H1 (cell line): ENCODE measurements at regions not wholly inside any gene's neighbourhood (a gene's known extent, or its start where the extent isn't known, plus 50 kb on each side); places are given as distances from the start of the nearest gene placed in this dataset.
A peak's percentile ranks its signal among the peaks of the same experiment; 100 is the strongest.

Experiments
- CTCF ChIA-PET: fragments of 300-600 bp; sonication (Branson Sonifier 250); formaldehyde crosslinking; loops from one replicate; lab custom pipeline; 2021; ENCODE audit not compliant: partially characterized antibody; lab: Charles Lee
- POLR2A ChIA-PET: fragments of 300-600 bp; sonication (Branson Sonifier 250); formaldehyde crosslinking; loops from one replicate; lab custom pipeline; 2021; ENCODE audit warnings: inconsistent platforms; ENCODE audit not compliant: partially characterized antibody; lab: Charles Lee
- DNase-seq, 2 experiments: peaks; one replicate each; pipeline versions ENCODE4 v3.0.0 to v3.0.0-alpha.2; 2010 to 2022; ENCODE audit warnings: low spot score in 2 of 2, low read depth in 1 of 2, mixed read lengths in 1 of 2
- FAIRE-seq: peaks from 2 replicates; lab custom pipeline; 2011; peaks lifted over from hg19 to GRCh38; lab: Jason Lieb, UNC
- H2AFZ ChIP-seq: 2 replicates; pipeline ENCODE4 v1.8.1; 2012; ENCODE audit warnings: low read length, inconsistent platforms
- H2AK5ac ChIP-seq: 2 replicates; pipeline ENCODE4 v1.6.1; 2013; ENCODE audit warnings: low read depth, low read length
- H2BK120ac ChIP-seq: replicated peaks from 2 replicates; pipeline ENCODE3; 2013; ENCODE audit warnings: low read depth, low read length, inconsistent platforms
- H2BK12ac ChIP-seq: 2 replicates; pipeline ENCODE4 v1.6.1; 2013; ENCODE audit warnings: low read depth, low read length
- H2BK15ac ChIP-seq: 2 replicates; pipeline ENCODE4 v1.6.1; 2013; ENCODE audit warnings: low read length
- H2BK20ac ChIP-seq: 2 replicates; pipeline ENCODE4 v1.6.1; 2013; ENCODE audit warnings: low read length
- H2BK5ac ChIP-seq: 2 replicates; pipeline ENCODE4 v1.6.1; 2013; ENCODE audit warnings: low read depth, low read length
- H3K14ac ChIP-seq: 2 replicates; pipeline ENCODE4 v1.6.1; 2013; ENCODE audit warnings: inconsistent platforms; ENCODE audit not compliant: insufficient read length
- H3K18ac ChIP-seq: 2 replicates; pipeline ENCODE4 v1.6.1; 2013; ENCODE audit warnings: low read length; ENCODE audit errors: extremely low read depth
- H3K23ac ChIP-seq: 2 replicates; pipeline ENCODE4 v1.6.1; 2013; ENCODE audit warnings: inconsistent platforms; ENCODE audit not compliant: insufficient read length
- H3K23me2 ChIP-seq: 2 replicates; pipeline ENCODE4 v1.6.1; 2013; ENCODE audit warnings: low read depth, low read length
- H3K27ac ChIP-seq: 2 replicates; pipeline ENCODE4 v1.6.1; 2011; ENCODE audit warnings: low read depth, low read length, inconsistent platforms
- H3K27me3 ChIP-seq, 4 experiments: replicated peaks in 1 of 4; 1 replicate in 1 of 4; 2 replicates in 3 of 4; pipeline versions ENCODE4 v1.6.1 to v1.8.1; 2011 to 2013; ENCODE audit warnings: low read length in 3 of 4, mild to moderate bottlenecking in 3 of 4, inconsistent platforms in 2 of 4, mixed read lengths in 2 of 4, moderate library complexity in 1 of 4; ENCODE audit not compliant: control insufficient read depth in 3 of 4, insufficient read depth in 3 of 4; ENCODE audit errors: extremely low read depth in 1 of 4
- H3K36me3 ChIP-seq, 4 experiments: 2 replicates each; pipeline versions ENCODE4 v1.6.1 to v1.8.1; 2011 to 2013; ENCODE audit warnings: mild to moderate bottlenecking in 4 of 4, low read length in 3 of 4, moderate library complexity in 2 of 4, control low read depth in 1 of 4, inconsistent platforms in 1 of 4; ENCODE audit not compliant: insufficient read depth in 4 of 4, control insufficient read depth in 2 of 4
- H3K4ac ChIP-seq: replicated peaks from 2 replicates; pipeline ENCODE3; 2013; ENCODE audit warnings: low read length, low read depth, mixed read lengths, inconsistent platforms; ENCODE audit not compliant: insufficient read length
- H3K4me1 ChIP-seq, 4 experiments: replicated peaks in 1 of 4; 1 replicate in 1 of 4; 2 replicates in 3 of 4; pipeline versions ENCODE4 v1.6.1 to v1.8.1; 2011 to 2013; ENCODE audit warnings: low read length in 3 of 4, inconsistent platforms in 2 of 4, mixed read lengths in 1 of 4; ENCODE audit not compliant: insufficient read depth in 4 of 4, control insufficient read depth in 3 of 4
- H3K4me2 ChIP-seq, 2 experiments: 2 replicates each; pipeline versions ENCODE4 v1.6.1 to v1.8.1; 2011 to 2013; ENCODE audit warnings: low read depth in 2 of 2, low read length in 2 of 2, control low read depth in 1 of 2, inconsistent platforms in 1 of 2, mild to moderate bottlenecking in 1 of 2; ENCODE audit not compliant: insufficient read depth in 1 of 2
- H3K4me3 ChIP-seq, 4 experiments: fragments of 200-600, 300-600 bp in 1 of 4; sonication (generic), shearing (Covaris generic), sonication (Bioruptor Twin) in 1 of 4; 2 replicates each; pipeline versions ENCODE4 v1.5.1 to v1.8.1; 2011 to 2016; ENCODE audit warnings: low read length in 4 of 4, low read depth in 3 of 4, control low read depth in 2 of 4, inconsistent platforms in 2 of 4, mild to moderate bottlenecking in 2 of 4, mixed read lengths in 1 of 4, moderate library complexity in 1 of 4; ENCODE audit not compliant: insufficient read depth in 2 of 4; ENCODE audit errors: extremely low read depth in 1 of 4
- H3K56ac ChIP-seq: replicated peaks from 2 replicates; pipeline ENCODE3; 2013; ENCODE audit warnings: low read depth, mild to moderate bottlenecking, mixed read lengths, low read length, inconsistent platforms; ENCODE audit not compliant: insufficient read length
- H3K79me1 ChIP-seq: 2 replicates; pipeline ENCODE4 v1.6.1; 2013; ENCODE audit warnings: low read depth, low read length, control low read depth
- H3K79me2 ChIP-seq, 2 experiments: 2 replicates each; pipeline versions ENCODE4 v1.6.1 to v1.8.1; 2012 to 2013; ENCODE audit warnings: low read length in 2 of 2, mild to moderate bottlenecking in 2 of 2, inconsistent platforms in 1 of 2; ENCODE audit not compliant: insufficient read depth in 2 of 2, control insufficient read depth in 1 of 2
- H3K9ac ChIP-seq, 4 experiments: replicated peaks in 1 of 4; 1 replicate in 1 of 4; 2 replicates in 3 of 4; pipeline versions ENCODE4 v1.6.1 to v1.8.1; 2011 to 2013; ENCODE audit warnings: low read depth in 3 of 4, low read length in 3 of 4, control low read depth in 2 of 4, mild to moderate bottlenecking in 2 of 4, moderate library complexity in 2 of 4, inconsistent platforms in 1 of 4; ENCODE audit errors: extremely low read depth in 1 of 4
- H3K9me3 ChIP-seq, 2 experiments: 2 replicates each; pipeline versions ENCODE4 v1.6.1 to v1.8.1; 2012 to 2013; ENCODE audit warnings: mild to moderate bottlenecking in 2 of 2, moderate library complexity in 2 of 2, control low read depth in 1 of 2, inconsistent platforms in 1 of 2, low read depth in 1 of 2, low read length in 1 of 2, mixed read lengths in 1 of 2; ENCODE audit not compliant: insufficient read depth in 2 of 2
- H4K20me1 ChIP-seq, 2 experiments: replicated peaks in 1 of 2; 2 replicates each; pipeline versions ENCODE3 to v1.8.1; 2011 to 2013; ENCODE audit warnings: inconsistent platforms in 2 of 2, low read length in 2 of 2, mild to moderate bottlenecking in 1 of 2; ENCODE audit not compliant: insufficient read depth in 2 of 2, control insufficient read depth in 1 of 2
- H4K5ac ChIP-seq: 2 replicates; pipeline ENCODE4 v1.6.1; 2013; ENCODE audit warnings: low read length, low read depth, mixed read lengths, inconsistent platforms; ENCODE audit not compliant: insufficient read length
- H4K8ac ChIP-seq: 2 replicates; pipeline ENCODE4 v1.8.0; 2013; ENCODE audit warnings: mild to moderate bottlenecking, moderate library complexity, low read length, inconsistent platforms; ENCODE audit not compliant: insufficient read depth; ENCODE audit errors: extremely low read depth
- H4K91ac ChIP-seq: replicated peaks from 2 replicates; pipeline ENCODE3; 2013; ENCODE audit warnings: low read length, mixed read lengths, inconsistent platforms; ENCODE audit not compliant: insufficient read length
- RAD21 ChIP-seq, 2 experiments: IDR thresholded peaks in 1 of 2; conservative IDR thresholded peaks in 1 of 2; 2 replicates each; pipeline ENCODE4 v1.6.1; 2011; ENCODE audit warnings: low read depth in 2 of 2, low read length in 2 of 2, improper control_type of control experiment in 1 of 2, inconsistent platforms in 1 of 2, mild to moderate bottlenecking in 1 of 2, moderate library complexity in 1 of 2
- RFX5 ChIP-seq: IDR thresholded peaks from 2 replicates; pipeline ENCODE4 v1.6.1; 2011; ENCODE audit warnings: low read depth, low read length, improper control_type of control experiment, borderline replicate concordance
- SIN3A ChIP-seq, 2 experiments: IDR thresholded peaks in 1 of 2; conservative IDR thresholded peaks in 1 of 2; 2 replicates each; pipeline ENCODE4 v1.6.1; 2011 to 2012; ENCODE audit warnings: low read length in 2 of 2, improper control_type of control experiment in 1 of 2, low read depth in 1 of 2, mild to moderate bottlenecking in 1 of 2
- WGBS, 2 experiments: shearing (Covaris generic) in 1 of 2; methylation state at CpG; one replicate each; pipeline versions ENCODE4 v1.1.6 to v1.1.7; 2013 to 2015; ENCODE audit warnings: low lambda C conversion rate in 2 of 2, mixed read lengths in 2 of 2, inconsistent platforms in 1 of 2, low coverage in 1 of 2, missing lambda C conversion rate in 1 of 2; ENCODE audit not compliant: insufficient replicate concordance in 2 of 2, insufficient coverage in 1 of 2, insufficient read length in 1 of 2; ENCODE audit errors: extremely low coverage in 1 of 2, missing lambda C conversion rate in 1 of 2; 5-methylcytosine and 5-hydroxymethylcytosine counted together
- TF ChIP-seq, protein P1 (sequence below), 3 experiments: IDR thresholded peaks; 1 replicate in 2 of 3; 2 replicates in 1 of 3; pipeline versions ENCODE4 v1.5.1 to v1.6.1; 2011; ENCODE audit warnings: low read length in 3 of 3, mild to moderate bottlenecking in 3 of 3, inconsistent platforms in 2 of 3, low read depth in 1 of 3, moderate library complexity in 1 of 3; ENCODE audit not compliant: insufficient read depth in 1 of 3; ENCODE audit errors: control extremely low read depth in 1 of 3
- TF ChIP-seq, protein P2 (sequence below): IDR thresholded peaks from 2 replicates; pipeline ENCODE4 v1.6.1; 2012; ENCODE audit warnings: low read length, inconsistent platforms

GRCh38 chr7:130896051-130896881 is 162.3 kb upstream of the KLF14 start:
- no peak overlapping the region for H3K14ac ChIP-seq
- H3K23ac ChIP-seq = no peak overlapping the region
- H4K91ac ChIP-seq = no peak overlapping the region
- WGBS, 2 experiments = 90% methylated on average over 13 of the region's 13 CpGs; no CpG with 5 or more reads in 1 of the 2 experiments
- no peak overlapping the region for H2BK120ac ChIP-seq
- H3K79me2 ChIP-seq = no peaks in the 10 kb centered on the region
- no peak for DNase-seq
- H3K23me2 ChIP-seq = no peaks in the 10 kb centered on the region
- TF ChIP-seq RFX5 (0 out of 2 replicates have a peak, but pooled peaks have one; percentile 10), SIN3A (conservative IDR thresholded peaks at IDR 0.05 in 1 of 2, IDR thresholded peaks at IDR 0.05 in 1 of 2; ENCODE audit: low read depth in 1 of 2, low read length in 2 of 2) (no peak), RAD21 (IDR thresholded peaks at IDR 0.05 in 1 of 2, conservative IDR thresholded peaks at IDR 0.05 in 1 of 2; ENCODE audit: low read depth in 2 of 2, low read length in 2 of 2) (0 out of 4 replicates have a peak, but pooled peaks of 1 of the 2 experiments have one; percentile 7)
- TF ChIP-seq, protein P1, sequence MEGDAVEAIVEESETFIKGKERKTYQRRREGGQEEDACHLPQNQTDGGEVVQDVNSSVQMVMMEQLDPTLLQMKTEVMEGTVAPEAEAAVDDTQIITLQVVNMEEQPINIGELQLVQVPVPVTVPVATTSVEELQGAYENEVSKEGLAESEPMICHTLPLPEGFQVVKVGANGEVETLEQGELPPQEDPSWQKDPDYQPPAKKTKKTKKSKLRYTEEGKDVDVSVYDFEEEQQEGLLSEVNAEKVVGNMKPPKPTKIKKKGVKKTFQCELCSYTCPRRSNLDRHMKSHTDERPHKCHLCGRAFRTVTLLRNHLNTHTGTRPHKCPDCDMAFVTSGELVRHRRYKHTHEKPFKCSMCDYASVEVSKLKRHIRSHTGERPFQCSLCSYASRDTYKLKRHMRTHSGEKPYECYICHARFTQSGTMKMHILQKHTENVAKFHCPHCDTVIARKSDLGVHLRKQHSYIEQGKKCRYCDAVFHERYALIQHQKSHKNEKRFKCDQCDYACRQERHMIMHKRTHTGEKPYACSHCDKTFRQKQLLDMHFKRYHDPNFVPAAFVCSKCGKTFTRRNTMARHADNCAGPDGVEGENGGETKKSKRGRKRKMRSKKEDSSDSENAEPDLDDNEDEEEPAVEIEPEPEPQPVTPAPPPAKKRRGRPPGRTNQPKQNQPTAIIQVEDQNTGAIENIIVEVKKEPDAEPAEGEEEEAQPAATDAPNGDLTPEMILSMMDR (IDR thresholded peaks at IDR 0.05; ENCODE audit: control extremely low read depth in 1 of 3, insufficient read depth in 1 of 3, low read depth in 1 of 3, low read length in 3 of 3) = peak in 2 of 3 experiments; percentile 31 to 61; a peak in 2 of 4 replicates
- TF ChIP-seq, protein P2, sequence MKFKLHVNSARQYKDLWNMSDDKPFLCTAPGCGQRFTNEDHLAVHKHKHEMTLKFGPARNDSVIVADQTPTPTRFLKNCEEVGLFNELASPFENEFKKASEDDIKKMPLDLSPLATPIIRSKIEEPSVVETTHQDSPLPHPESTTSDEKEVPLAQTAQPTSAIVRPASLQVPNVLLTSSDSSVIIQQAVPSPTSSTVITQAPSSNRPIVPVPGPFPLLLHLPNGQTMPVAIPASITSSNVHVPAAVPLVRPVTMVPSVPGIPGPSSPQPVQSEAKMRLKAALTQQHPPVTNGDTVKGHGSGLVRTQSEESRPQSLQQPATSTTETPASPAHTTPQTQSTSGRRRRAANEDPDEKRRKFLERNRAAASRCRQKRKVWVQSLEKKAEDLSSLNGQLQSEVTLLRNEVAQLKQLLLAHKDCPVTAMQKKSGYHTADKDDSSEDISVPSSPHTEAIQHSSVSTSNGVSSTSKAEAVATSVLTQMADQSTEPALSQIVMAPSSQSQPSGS = no peak
- H3K36me3 ChIP-seq = no peaks in the 10 kb centered on the region
- no peak overlapping the region for H3K9ac ChIP-seq
- no peak overlapping the region for H2BK12ac ChIP-seq
- H3K56ac ChIP-seq = no peak overlapping the region
- H2AK5ac ChIP-seq = no peak overlapping the region
- H2BK15ac ChIP-seq = no peak overlapping the region
- no peak overlapping the region for H4K8ac ChIP-seq
- H3K4me1 ChIP-seq = peaks cover 5 to 14% (median 7%) of the 10 kb centered on the region in 4 experiments; a peak in 6 of 7 replicates
- CTCF ChIA-PET = interaction anchor here (0.6 to 8.4 kb wide), 65 partner anchors 9 to 1980 kb away, joined by 3 to 120 read pairs (median 6); no protein-coding TSS in a partner anchor
- no peak overlapping the region for H3K4me2 ChIP-seq
- H3K27me3 ChIP-seq = no peaks in the 10 kb centered on the region
- no peaks in the 10 kb centered on the region for H4K20me1 ChIP-seq
- H3K18ac ChIP-seq = no peak overlapping the region
- FAIRE-seq = no peak
- POLR2A ChIA-PET = interaction anchor here (0.6 to 1.9 kb wide), 10 partner anchors 10 to 146 kb away, joined by 3 to 7 read pairs (median 4); no protein-coding TSS in a partner anchor
- H3K9me3 ChIP-seq = no peaks in the 10 kb centered on the region
- H2BK5ac ChIP-seq = no peak overlapping the region
- H2BK20ac ChIP-seq = no peak overlapping the region
- no peak overlapping the region for H3K4me3 ChIP-seq
- H3K27ac ChIP-seq = no peak overlapping the region
- no peaks in the 10 kb centered on the region; the same call in 1 of the 2 replicates for H3K79me1 ChIP-seq
- no peak overlapping the region for H2AFZ ChIP-seq
- H3K4ac ChIP-seq = no peak overlapping the region
- no peak overlapping the region for H4K5ac ChIP-seq
